Retinal pigment epithelial cell (primary cell): ENCODE measurements at regions not wholly inside any gene's neighbourhood (a gene's known extent, or its start where the extent isn't known, plus 50 kb on each side); places are given as distances from the start of the nearest gene placed in this dataset.

Experiments used
- DNase-seq: peaks from one replicate; pipeline ENCODE4 v3.0.0-alpha.2; 2010; ENCODE audit warnings: low read depth
- H3K4me3 ChIP-seq: 2 replicates; pipeline ENCODE4 v1.5.1; 2011; ENCODE audit warnings: mild to moderate bottlenecking, low read length, control low read depth, moderate library complexity
- CTCF ChIP-seq: conservative IDR thresholded peaks from 2 replicates; pipeline ENCODE4 v1.5.1; 2011; ENCODE audit warnings: low read depth, low read length, control low read depth, inconsistent platforms

DNA sequence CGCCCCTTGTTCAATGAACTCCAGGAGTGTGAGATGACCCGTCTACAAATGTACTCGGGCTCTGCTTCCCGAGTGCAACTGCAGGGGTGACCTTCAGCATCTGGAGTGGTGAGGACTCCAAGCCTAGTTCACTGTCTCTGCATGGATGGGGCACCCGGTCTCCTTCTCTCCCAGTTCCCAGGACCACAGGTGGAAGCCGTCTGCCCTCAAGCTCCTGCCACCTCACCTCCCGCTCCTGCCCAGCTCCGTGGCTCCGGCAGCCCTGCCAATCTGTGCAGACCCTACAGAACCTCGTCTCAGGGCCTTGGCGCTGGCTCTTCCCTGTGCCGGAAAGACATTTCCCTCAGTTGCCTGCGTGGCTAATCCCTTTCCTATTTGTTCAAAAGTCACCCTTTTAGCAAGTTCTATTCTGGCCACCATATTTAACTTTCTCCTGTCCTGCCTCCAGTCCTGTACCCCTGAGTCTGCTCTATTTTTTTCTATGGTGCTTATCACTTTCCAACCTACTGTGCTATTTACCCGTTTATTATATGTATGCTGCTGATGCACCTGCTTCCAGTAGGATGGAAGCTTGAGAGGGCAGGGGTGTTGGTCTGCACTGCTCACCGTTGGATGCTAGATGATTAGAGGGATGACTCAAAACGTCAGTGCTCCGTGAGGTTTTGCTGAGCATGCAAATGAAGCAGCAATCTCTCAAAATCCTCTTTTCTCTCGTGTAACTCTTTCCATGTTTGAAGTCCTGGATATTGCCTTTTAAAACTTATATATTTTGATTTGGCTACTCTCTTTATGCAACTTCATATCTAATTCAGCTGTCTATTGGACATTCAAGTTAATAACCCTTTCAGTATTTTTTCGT lies 641.4 kb downstream of the ACTR3B start:
- DNase-seq = no peak
- TF ChIP-seq CTCF = no peak
- H3K4me3 ChIP-seq = no peak overlapping the region

DNA sequence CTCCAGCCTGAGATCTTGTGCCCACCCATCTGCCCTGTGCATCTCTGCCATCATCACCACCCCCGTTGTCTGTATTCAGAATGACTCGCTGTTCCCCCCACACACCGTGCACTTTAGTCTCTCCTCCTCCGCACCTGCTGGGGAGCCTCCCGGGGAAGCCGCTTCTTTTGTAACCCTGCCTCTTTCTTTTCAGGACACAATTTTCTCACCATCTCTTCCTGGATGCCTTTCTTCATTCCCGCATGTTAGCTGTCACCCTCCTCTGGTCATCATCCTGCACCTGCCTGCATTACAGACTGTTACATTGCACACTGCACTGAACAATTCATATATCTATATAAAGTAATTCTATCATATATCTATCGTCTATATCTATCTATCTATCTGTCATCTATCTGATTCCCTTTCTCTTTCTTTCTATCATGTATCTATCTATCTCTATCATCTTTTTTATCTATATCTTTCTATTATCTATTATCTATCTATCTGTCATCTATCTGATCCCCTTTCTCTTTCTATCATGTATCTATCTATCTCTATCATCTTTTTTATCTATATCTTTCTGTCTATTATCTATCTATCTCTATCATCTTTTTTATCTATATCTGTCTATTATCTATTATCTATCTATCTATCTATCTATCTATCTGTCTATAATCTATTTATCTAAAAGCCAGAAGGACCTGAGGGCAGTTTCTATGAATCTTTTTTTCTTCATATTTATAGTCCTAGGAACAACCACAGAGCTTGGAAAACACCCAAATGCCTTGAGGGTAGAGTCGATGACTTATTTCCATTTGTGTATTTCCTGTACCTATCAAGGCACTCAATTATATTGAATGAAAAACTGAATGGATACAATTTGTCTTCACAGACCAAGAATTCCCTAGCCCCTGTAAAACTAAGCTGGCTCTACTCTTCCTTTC lies 642.5 kb downstream of the ACTR3B start:
- TF ChIP-seq CTCF = no peak
- no peak for DNase-seq
- H3K4me3 ChIP-seq = no peak overlapping the region

- no peak for TF ChIP-seq CTCF
- no peak overlapping the region for H3K4me3 ChIP-seq
- DNase-seq = no peak
These were observed 643.4 kb downstream of the ACTR3B start for GRCh38 chr7:153402721-153403541.

DNA sequence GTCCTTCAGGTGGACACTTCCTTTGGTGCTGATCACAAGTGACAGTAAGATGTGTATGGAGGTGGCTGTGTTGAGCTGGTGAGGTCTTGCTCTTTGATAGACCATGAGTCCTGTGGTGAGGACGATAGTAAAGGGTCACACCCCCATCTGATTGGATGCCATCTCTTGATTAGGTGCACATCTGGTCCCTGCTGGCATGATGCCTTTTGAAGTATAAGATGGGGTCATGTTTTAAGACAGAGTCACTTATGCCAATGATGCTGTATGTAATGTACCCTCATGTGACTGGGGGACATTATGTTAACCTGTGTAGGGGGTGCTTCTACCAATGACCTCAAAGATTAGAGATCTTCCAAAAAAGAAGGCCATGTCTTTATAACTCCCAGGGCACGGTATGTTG lies 644.6 kb downstream of the ACTR3B start:
- no peak overlapping the region for H3K4me3 ChIP-seq
- TF ChIP-seq CTCF = no peak
- no peak for DNase-seq

DNA sequence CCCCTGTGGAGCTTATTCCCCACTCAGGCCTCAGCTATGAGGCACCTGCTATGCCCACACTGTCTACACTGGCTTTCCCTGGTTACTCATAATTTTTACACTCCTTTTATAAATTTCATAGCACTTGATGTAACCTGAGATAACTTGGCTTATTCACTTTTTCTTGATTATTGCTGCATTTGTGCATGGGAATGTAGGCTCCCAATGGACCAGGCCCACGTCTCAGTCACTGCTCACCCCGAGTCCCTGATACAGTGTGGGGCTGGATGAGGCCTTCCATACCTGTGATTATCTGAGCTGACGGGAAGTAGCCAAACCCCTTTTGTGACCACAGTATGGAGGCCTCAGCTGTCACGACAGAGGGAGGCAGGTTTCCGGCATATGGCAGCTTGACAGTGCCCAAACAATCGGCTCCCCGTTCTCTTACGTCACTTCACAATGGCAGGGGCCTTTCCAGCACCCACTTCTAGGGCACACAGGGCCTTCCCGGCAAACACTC lies 645.3 kb downstream of the ACTR3B start:
- no peak for DNase-seq
- TF ChIP-seq CTCF = no peak
- no peak overlapping the region for H3K4me3 ChIP-seq

DNA sequence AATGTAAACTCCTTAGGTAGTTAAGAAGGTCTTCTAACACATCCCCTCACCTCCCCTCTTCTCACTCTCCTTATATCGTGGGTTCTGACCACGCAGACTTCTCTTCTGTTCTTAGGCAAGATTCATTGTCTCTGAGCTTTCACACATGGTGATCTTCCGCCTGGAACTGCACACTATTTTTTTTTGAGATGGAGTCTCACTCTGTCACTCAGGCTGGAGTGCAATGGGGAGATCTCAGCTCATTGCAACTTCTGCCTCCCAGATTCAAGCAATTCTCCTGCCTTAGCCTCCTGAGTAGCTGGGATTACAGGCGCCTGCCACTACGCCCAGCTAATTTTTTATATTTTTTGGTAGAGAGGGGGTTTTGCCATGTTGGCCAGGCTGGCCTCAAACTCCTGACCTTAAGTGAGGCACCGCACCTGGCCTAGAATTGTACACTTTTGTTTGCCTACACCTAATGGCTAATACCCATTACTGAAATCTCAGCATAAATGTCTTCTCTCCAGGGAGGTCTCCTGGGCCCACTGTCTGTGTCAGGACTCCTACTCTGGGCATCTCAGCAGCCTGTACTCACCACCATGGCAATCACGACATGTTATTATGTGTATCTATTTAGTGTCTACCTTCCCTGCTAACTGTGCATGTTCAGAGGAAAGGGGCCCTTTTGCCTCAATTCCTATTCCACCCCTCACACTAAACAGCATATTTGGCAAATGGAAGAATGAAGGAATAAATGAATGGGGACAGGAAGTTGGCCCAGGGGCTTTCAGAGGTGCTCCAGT lies 646.3 kb upstream of the DPP6 start:
- DNase-seq = no peak
- no peak overlapping the region for H3K4me3 ChIP-seq
- TF ChIP-seq CTCF = no peak
